H1 (cell line): ENCODE measurements at regions not wholly inside any gene's neighbourhood (a gene's known extent, or its start where the extent isn't known, plus 50 kb on each side); places are given as distances from the start of the nearest gene placed in this dataset.

Experiments used
- BCL11A ChIP-seq, 2 experiments: IDR thresholded peaks; one replicate each; pipeline ENCODE4 v1.6.1; 2011; ENCODE audit warnings: low read depth in 2 of 2, low read length in 2 of 2, mild to moderate bottlenecking in 2 of 2
- CEBPB ChIP-seq: IDR thresholded peaks from 2 replicates; pipeline ENCODE4 v1.6.1; 2012; ENCODE audit warnings: low read depth, low read length
- MAFK ChIP-seq: IDR thresholded peaks from 2 replicates; pipeline ENCODE4 v1.6.1; 2012; ENCODE audit warnings: low read depth, mild to moderate bottlenecking, improper control_type of control experiment, low read length
- PHF8 ChIP-seq: fragments of 200-600 bp; sonication (generic); conservative IDR thresholded peaks from 2 replicates; pipeline ENCODE4 v1.7.1; 2012; ENCODE audit warnings: low read depth, mild to moderate bottlenecking, inconsistent platforms, low read length, moderate library complexity
- RXRA ChIP-seq: IDR thresholded peaks from 2 replicates; pipeline ENCODE4 v1.6.1; 2011; ENCODE audit warnings: low read depth, mild to moderate bottlenecking, low read length, moderate library complexity; ENCODE audit not compliant: insufficient read depth

DNA sequence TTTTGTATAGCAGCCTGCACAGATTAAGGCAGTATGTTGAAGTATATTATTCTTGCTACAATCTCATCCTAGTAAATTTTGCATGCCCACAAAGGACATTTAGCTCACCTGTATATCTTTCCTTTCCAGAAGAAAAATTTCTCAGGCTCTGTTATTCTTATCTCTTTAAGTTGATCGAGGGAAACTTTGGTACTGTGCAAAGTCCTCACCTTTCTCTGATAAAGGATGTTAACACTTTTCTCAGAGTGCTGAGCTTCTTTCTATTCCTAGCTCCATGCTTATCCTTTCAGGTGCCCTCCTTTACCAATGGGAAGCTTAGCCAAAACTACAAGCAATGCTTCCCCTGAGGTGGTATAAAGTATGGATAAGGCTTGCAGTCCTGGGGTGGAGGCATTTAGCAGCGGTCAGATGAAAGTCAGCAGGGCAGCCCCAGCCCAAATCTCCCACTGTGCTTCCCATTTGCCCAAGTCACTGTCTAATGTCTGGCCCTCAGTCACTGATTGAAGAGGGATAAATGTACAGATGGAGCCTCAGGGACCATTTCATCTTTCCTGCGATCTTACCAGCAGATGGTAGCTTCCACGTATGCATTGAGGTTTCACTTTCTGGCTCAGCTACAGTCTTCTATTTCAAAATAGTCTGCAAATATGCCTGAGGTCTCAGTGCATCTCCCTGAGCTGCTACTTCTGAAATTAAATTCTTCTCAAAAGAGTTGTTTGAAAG is 127.8 kb upstream of the P2RY1 start (continued):
- no peak for TF ChIP-seq RXRA
- TF ChIP-seq BCL11A (IDR thresholded peaks at IDR 0.05; ENCODE audit: low read depth in 2 of 2, low read length in 2 of 2): no peak
- TF ChIP-seq PHF8: no peak
- no peak for TF ChIP-seq MAFK
- TF ChIP-seq CEBPB: no peak
